NCI-H2196 (cell line): ENCODE measurements at regions not wholly inside any gene's neighbourhood (a gene's known extent, or its start where the extent isn't known, plus 50 kb on each side); places are given as distances from the start of the nearest gene placed in this dataset.

Experiments
- DNase-seq: peaks from one replicate; lab custom pipeline; 2025; ENCODE audit not compliant: unreplicated experiment; lab: John Stamatoyannopoulos, UW

GRCh38 chr10:125514206-125515162 is 168.5 kb downstream of the TEX36 start:
- DNase-seq: no peak

GRCh38 chr10:125513429-125514182 is 169.4 kb downstream of the TEX36 start:
- DNase-seq: no peak

- DNase-seq: no peak
These were observed 172.0 kb downstream of the TEX36 start for GRCh38 chr10:125510998-125511397.

GRCh38 chr10:125505648-125506047 is 177.3 kb downstream of the TEX36 start:
- DNase-seq: no peak

- no peak for DNase-seq
These were observed 180.7 kb downstream of the TEX36 start for GRCh38 chr10:125502276-125502675.

- no peak for DNase-seq
These were observed 187.6 kb downstream of the TEX36 start for GRCh38 chr10:125495386-125495785.

GRCh38 chr10:125494651-125495239 is 188.2 kb downstream of the TEX36 start:
- DNase-seq: no peak

GRCh38 chr10:125491381-125491780 is 191.6 kb downstream of the TEX36 start:
- no peak for DNase-seq

GRCh38 chr10:125489731-125490130 is 193.2 kb downstream of the TEX36 start:
- no peak for DNase-seq

- no peak for DNase-seq
These were observed 197.3 kb downstream of the TEX36 start for GRCh38 chr10:125485665-125486064.

- DNase-seq: no peak
These were observed 198.8 kb downstream of the TEX36 start for GRCh38 chr10:125484035-125484732.

- no peak for DNase-seq
These were observed 200.3 kb downstream of the TEX36 start for GRCh38 chr10:125482637-125483036.

- DNase-seq: no peak
These were observed 200.9 kb downstream of the TEX36 start for GRCh38 chr10:125482108-125482507.

- no peak for DNase-seq
These were observed 203.9 kb downstream of the TEX36 start for GRCh38 chr10:125479059-125479458.

- DNase-seq: no peak
These were observed 207.1 kb downstream of the TEX36 start for GRCh38 chr10:125475815-125476214.

GRCh38 chr10:125473143-125473793 is 209.7 kb downstream of the TEX36 start:
- DNase-seq: no peak

- no peak for DNase-seq
These were observed 210.9 kb downstream of the TEX36 start for GRCh38 chr10:125472010-125472607.

GRCh38 chr10:125468278-125468677 is 214.7 kb downstream of the TEX36 start:
- DNase-seq: no peak

GRCh38 chr10:125466685-125467084 is 216.3 kb downstream of the TEX36 start:
- DNase-seq: no peak

GRCh38 chr10:125462845-125463244 is 220.1 kb downstream of the TEX36 start:
- DNase-seq: no peak
